Naive thymus-derived CD4-positive, alpha-beta T cell (primary cell): ENCODE measurements at regions not wholly inside any gene's neighbourhood (a gene's known extent, or its start where the extent isn't known, plus 50 kb on each side); places are given as distances from the start of the nearest gene placed in this dataset.

Experiments used
- ATAC-seq: fragments of 150-1000 bp; cut with Tn5 transposase; 2 replicates; pipeline ENCODE4 v1.10.0; 2021; ENCODE audit warnings: mild to moderate bottlenecking, moderate library complexity
- CTCF ChIA-PET: fragments of 350-600 bp; sonication (Branson Sonifier 250); formaldehyde crosslinking; loops from one replicate; lab custom pipeline; 2021; ENCODE audit warnings: antibody characterized with exemption; lab: Charles Lee
- POLR2A ChIA-PET: fragments of 350-600 bp; sonication (Branson Sonifier 250); formaldehyde crosslinking; loops from one replicate; lab custom pipeline; 2021; ENCODE audit warnings: antibody characterized with exemption, inconsistent platforms; lab: Charles Lee
- DNase-seq, 9 donors: peaks; one replicate each; pipeline versions ENCODE4 v3.0.0 to v3.0.0-alpha.2; 2020 to 2022; ENCODE audit warnings: mixed read lengths in 1 of 9
- H3K27ac ChIP-seq: one replicate; pipeline ENCODE4 v1.7.0; 2013; ENCODE audit warnings: mild to moderate bottlenecking, low read depth, low read length, moderate library complexity
- H3K27me3 ChIP-seq, 2 donors: one replicate each; pipeline ENCODE4 v1.7.0; 2013; ENCODE audit warnings: low read length in 2 of 2, mild to moderate bottlenecking in 2 of 2, moderate library complexity in 2 of 2; ENCODE audit not compliant: control insufficient read depth in 2 of 2, insufficient read depth in 2 of 2
- H3K36me3 ChIP-seq, 3 experiments: 1 replicate in 2 of 3; 2 replicates in 1 of 3; pipeline ENCODE4 v1.7.0; 2013; ENCODE audit warnings: low read length in 3 of 3, mild to moderate bottlenecking in 3 of 3, moderate library complexity in 1 of 3; ENCODE audit not compliant: insufficient read depth in 3 of 3, control insufficient read depth in 2 of 3
- H3K4me1 ChIP-seq, 2 donors: one replicate each; pipeline ENCODE4 v1.7.0; 2013; ENCODE audit warnings: low read length in 2 of 2, mild to moderate bottlenecking in 2 of 2, moderate library complexity in 1 of 2; ENCODE audit not compliant: control insufficient read depth in 2 of 2, insufficient read depth in 2 of 2
- H3K4me3 ChIP-seq: 2 replicates; pipeline ENCODE4 v1.7.0; 2013; ENCODE audit warnings: mild to moderate bottlenecking, low read length
- H3K9me3 ChIP-seq, 3 experiments: 1 replicate in 2 of 3; 2 replicates in 1 of 3; pipeline ENCODE4 v1.7.0; 2013; ENCODE audit warnings: low read length in 3 of 3; ENCODE audit not compliant: control insufficient read depth in 2 of 3
- H3K27ac Mint-ChIP-seq, 9 donors: one replicate each; pipeline ENCODE4 v1.8.0; 2020 to 2022; ENCODE audit warnings: mixed read lengths in 9 of 9, mild to moderate bottlenecking in 8 of 9, moderate library complexity in 5 of 9, inconsistent platforms in 2 of 9
- H3K27me3 Mint-ChIP-seq, 5 donors: one replicate each; pipeline ENCODE4 v1.8.0; 2021 to 2022; ENCODE audit warnings: mixed read lengths in 5 of 5, mild to moderate bottlenecking in 1 of 5
- H3K36me3 Mint-ChIP-seq, 5 donors: one replicate each; pipeline ENCODE4 v1.8.0; 2020 to 2022; ENCODE audit warnings: mixed read lengths in 5 of 5, mild to moderate bottlenecking in 3 of 5, inconsistent platforms in 1 of 5
- H3K4me1 Mint-ChIP-seq, 7 donors: one replicate each; pipeline ENCODE4 v1.8.0; 2020 to 2022; ENCODE audit warnings: mixed read lengths in 7 of 7, mild to moderate bottlenecking in 3 of 7, inconsistent platforms in 1 of 7
- H3K4me3 Mint-ChIP-seq, 10 donors: one replicate each; pipeline ENCODE4 v1.8.0; 2020 to 2022; ENCODE audit warnings: mild to moderate bottlenecking in 10 of 10, mixed read lengths in 10 of 10, moderate library complexity in 6 of 10, inconsistent platforms in 2 of 10
- H3K9me3 Mint-ChIP-seq, 11 donors: one replicate each; pipeline ENCODE4 v1.8.0; 2020 to 2022; ENCODE audit warnings: mixed read lengths in 11 of 11, mild to moderate bottlenecking in 4 of 11, inconsistent platforms in 1 of 11, moderate library complexity in 1 of 11
- intact Hi-C, 2 donors: fragments of 100-400 bp; cut with micrococcal nuclease; formaldehyde crosslinking; loops; one replicate each; pipeline ENCODE4 v1.15.1; 2023

GRCh38 chr6:135583256-135583761 is 85.8 kb upstream of the AHI1 start:
- peak overlapping the region in 1 of 10 donors; percentile 44 for H3K4me3 Mint-ChIP-seq
- peaks cover 1 to 71% (median 13%) of the 10 kb centered on the region in 7 donors for H3K4me1 Mint-ChIP-seq
- Histone ChIP-seq H3K27ac (no peak overlapping the region), H3K36me3 (no peaks in the 10 kb centered on the region), H3K4me1 (no peaks in the 10 kb centered on the region), H3K9me3 (no peaks in the 10 kb centered on the region), H3K27me3 (no peaks in the 10 kb centered on the region), H3K4me3 (no peak overlapping the region)
- H3K27ac Mint-ChIP-seq, result peak overlapping the region in 1 of 9 donors; percentile 71
- intact Hi-C loops, result no loop called here
- ATAC-seq (no peak), DNase-seq (no peak)
- ChIA-PET POLR2A (no interaction called here), CTCF (no interaction called here)
- H3K9me3 Mint-ChIP-seq, result peaks cover 0 to 20% (median 0%) of the 10 kb centered on the region in 11 donors
- H3K27me3 Mint-ChIP-seq, result no peaks in the 10 kb centered on the region
- peaks cover 0 to 55% (median 0%) of the 10 kb centered on the region in 5 donors for H3K36me3 Mint-ChIP-seq

GRCh38 chr6:135586388-135586787 is 88.8 kb upstream of the AHI1 start:
- ChIA-PET POLR2A (no interaction called here), CTCF (interaction anchor here (0.6 kb wide), 1 partner anchor 1511 kb away, joined by 3 read pairs; no protein-coding TSS in a partner anchor)
- Histone ChIP-seq H3K9me3 (no peaks in the 10 kb centered on the region), H3K4me3 (no peak overlapping the region), H3K36me3 (no peaks in the 10 kb centered on the region), H3K27me3 (no peaks in the 10 kb centered on the region), H3K27ac (no peak overlapping the region), H3K4me1 (no peaks in the 10 kb centered on the region)
- H3K4me1 Mint-ChIP-seq, result peaks cover 1 to 65% (median 13%) of the 10 kb centered on the region in 7 donors
- peaks cover 0 to 70% (median 0%) of the 10 kb centered on the region in 5 donors for H3K36me3 Mint-ChIP-seq
- ATAC-seq (no peak), DNase-seq (no peak)
- H3K4me3 Mint-ChIP-seq, result peak overlapping the region in 1 of 10 donors; percentile 50
- no peaks in the 10 kb centered on the region for H3K27me3 Mint-ChIP-seq
- H3K9me3 Mint-ChIP-seq, result peaks cover 0 to 36% (median 4%) of the 10 kb centered on the region in 11 donors
- intact Hi-C loops, result loop anchor here in 1 of 2 donors (1.0 to 5.0 kb wide), 3 partner anchors 9 to 56 kb away; no protein-coding TSS in a partner anchor
- H3K27ac Mint-ChIP-seq, result peak overlapping the region in 1 of 9 donors; percentile 91

- peak in 2 of 9 donors; percentile 6 to 13 for DNase-seq
- peaks cover 0 to 39% (median 4%) of the 10 kb centered on the region in 11 donors for H3K9me3 Mint-ChIP-seq
- POLR2A ChIA-PET, result no interaction called here
- H3K4me1 Mint-ChIP-seq, result peaks cover 1 to 62% (median 13%) of the 10 kb centered on the region in 7 donors
- Histone ChIP-seq H3K4me3 (no peak overlapping the region), H3K27me3 (no peaks in the 10 kb centered on the region), H3K27ac (no peak overlapping the region), H3K9me3 (no peaks in the 10 kb centered on the region), H3K4me1 (no peaks in the 10 kb centered on the region), H3K36me3 (no peaks in the 10 kb centered on the region)
- CTCF ChIA-PET, result interaction anchor here (0.6 kb wide), 1 partner anchor 1511 kb away, joined by 3 read pairs; no protein-coding TSS in a partner anchor
- ATAC-seq, result peak; percentile 32
- peaks cover 0 to 70% (median 0%) of the 10 kb centered on the region in 5 donors for H3K36me3 Mint-ChIP-seq
- H3K27me3 Mint-ChIP-seq, result no peaks in the 10 kb centered on the region
- H3K27ac Mint-ChIP-seq, result peak overlapping the region in 1 of 9 donors; percentile 91
- intact Hi-C loops, result loop anchor here in 1 of 2 donors (1.0 to 5.0 kb wide), 6 partner anchors 10 to 55 kb away; no protein-coding TSS in a partner anchor
- H3K4me3 Mint-ChIP-seq, result peak overlapping the region in 1 of 10 donors; percentile 50
These were observed 89.3 kb upstream of the AHI1 start for GRCh38 chr6:135586844-135587243.

- intact Hi-C loops, result no loop called here
These were observed 94.7 kb upstream of the AHI1 start for GRCh38 chr6:135592276-135592675.

GRCh38 chr6:135594000-135594399 is 96.5 kb upstream of the AHI1 start:
- H3K27me3 Mint-ChIP-seq, result no peaks in the 10 kb centered on the region

More at GRCh38 chr6:135592276-135592675, 94.7 kb upstream of the AHI1 start:
- ChIA-PET CTCF (interaction anchor here (0.7 kb wide), 1 partner anchor 634 kb away, joined by 3 read pairs; no protein-coding TSS in a partner anchor), POLR2A (no interaction called here)
- Mint-ChIP-seq H3K4me1 (peaks cover 0 to 29% (median under 1%) of the 10 kb centered on the region in 7 donors), H3K9me3 (peaks cover 0 to 54% (median 5%) of the 10 kb centered on the region in 11 donors), H3K36me3 (peaks cover 0 to 71% (median 0%) of the 10 kb centered on the region in 5 donors), H3K27ac (peak overlapping the region in 1 of 9 donors; percentile 6), H3K27me3 (no peaks in the 10 kb centered on the region), H3K4me3 (no peak overlapping the region)
- no peak for DNase-seq
- no peak for ATAC-seq
- Histone ChIP-seq H3K4me3 (no peak overlapping the region), H3K27me3 (no peaks in the 10 kb centered on the region), H3K27ac (no peak overlapping the region), H3K4me1 (no peaks in the 10 kb centered on the region), H3K9me3 (no peaks in the 10 kb centered on the region), H3K36me3 (no peaks in the 10 kb centered on the region)

GRCh38 chr6:135600086-135600702 is 102.7 kb upstream of the AHI1 start:
- H3K36me3 ChIP-seq, result no peaks in the 10 kb centered on the region
- H3K27me3 ChIP-seq, result no peaks in the 10 kb centered on the region
- H3K27me3 Mint-ChIP-seq, result no peaks in the 10 kb centered on the region
- intact Hi-C loops, result no loop called here
- H3K27ac ChIP-seq, result no peak overlapping the region
- peaks cover 0 to 70% (median 0%) of the 10 kb centered on the region in 5 donors for H3K36me3 Mint-ChIP-seq
- H3K4me1 ChIP-seq, result no peaks in the 10 kb centered on the region
- no peaks in the 10 kb centered on the region for H3K9me3 ChIP-seq
- ChIA-PET CTCF (interaction anchor here (0.8 kb wide), 1 partner anchor 798 kb away, joined by 3 read pairs; no protein-coding TSS in a partner anchor), POLR2A (no interaction called here)
- peaks cover 0 to 41% (median 7%) of the 10 kb centered on the region in 11 donors for H3K9me3 Mint-ChIP-seq
- H3K4me3 Mint-ChIP-seq, result no peak overlapping the region
- H3K27ac Mint-ChIP-seq, result no peak overlapping the region
- peaks cover 0 to 28% (median 0%) of the 10 kb centered on the region in 7 donors for H3K4me1 Mint-ChIP-seq
- no peak overlapping the region for H3K4me3 ChIP-seq
- no peak for DNase-seq
- no peak for ATAC-seq

More at GRCh38 chr6:135594000-135594399, 96.5 kb upstream of the AHI1 start:
- no peaks in the 10 kb centered on the region for H3K36me3 ChIP-seq
- no peak overlapping the region for H3K27ac Mint-ChIP-seq
- DNase-seq (no peak), ATAC-seq (no peak)
- no peak overlapping the region for H3K4me3 Mint-ChIP-seq
- H3K27me3 ChIP-seq, result no peaks in the 10 kb centered on the region
- POLR2A ChIA-PET, result no interaction called here
- H3K27ac ChIP-seq, result no peak overlapping the region
- H3K4me1 ChIP-seq, result no peaks in the 10 kb centered on the region
- no peak overlapping the region for H3K4me3 ChIP-seq
- H3K36me3 Mint-ChIP-seq, result peaks cover 0 to 74% (median 0%) of the 10 kb centered on the region in 5 donors
- peaks cover 0 to 22% (median 0%) of the 10 kb centered on the region in 7 donors for H3K4me1 Mint-ChIP-seq
- H3K9me3 Mint-ChIP-seq, result peaks cover 0 to 57% (median 11%) of the 10 kb centered on the region in 11 donors
- intact Hi-C loops, result no loop called here
- no peaks in the 10 kb centered on the region for H3K9me3 ChIP-seq
- CTCF ChIA-PET, result no interaction called here
